Lung (tissue), 11 donors: ENCODE measurements at regions not wholly inside any gene's neighbourhood (a gene's known extent, or its start where the extent isn't known, plus 50 kb on each side); places are given as distances from the start of the nearest gene placed in this dataset.

Source experiments
- ATAC-seq: fragments of 200-7000 bp; cut with Tn5 transposase; one replicate; pipeline ENCODE4 v1.9.1; 2020; ENCODE audit warnings: moderate number of reproducible peaks; ENCODE audit not compliant: insufficient read depth, low FRiP score
- DNase-seq, 3 donors: peaks; one replicate each; pipeline ENCODE4 v3.0.0-alpha.2; 2013 to 2017
- H3K27ac ChIP-seq, 2 donors: one replicate each; pipeline ENCODE4 v1.5.1; 2013; ENCODE audit warnings: mild to moderate bottlenecking in 2 of 2, moderate library complexity in 2 of 2, control low read depth in 1 of 2, inconsistent platforms in 1 of 2, low read depth in 1 of 2, low read length in 1 of 2
- H3K27me3 ChIP-seq, 3 donors: one replicate each; pipeline ENCODE4 v1.5.1; 2013; ENCODE audit warnings: low read length in 2 of 3; ENCODE audit not compliant: control insufficient read depth in 3 of 3, insufficient read depth in 3 of 3
- H3K36me3 ChIP-seq, 4 donors: one replicate each; pipeline ENCODE4 v1.5.1; 2013; ENCODE audit warnings: low read length in 4 of 4, mild to moderate bottlenecking in 1 of 4, moderate library complexity in 1 of 4; ENCODE audit not compliant: control insufficient read depth in 4 of 4, insufficient read depth in 4 of 4
- H3K4me1 ChIP-seq, 5 donors: one replicate each; pipeline ENCODE4 v1.5.1; 2013; ENCODE audit warnings: low read length in 5 of 5, mild to moderate bottlenecking in 2 of 5, moderate library complexity in 1 of 5; ENCODE audit not compliant: control insufficient read depth in 5 of 5, insufficient read depth in 5 of 5
- H3K4me3 ChIP-seq: one replicate; pipeline ENCODE4 v1.5.1; 2013; ENCODE audit warnings: mild to moderate bottlenecking, control low read depth, moderate library complexity
- H3K9ac ChIP-seq, 2 donors: one replicate each; pipeline ENCODE4 v1.5.1; 2013; ENCODE audit warnings: low read length in 2 of 2, control low read depth in 1 of 2; ENCODE audit not compliant: insufficient read depth in 1 of 2
- H3K9me3 ChIP-seq, 4 donors: one replicate each; pipeline ENCODE4 v1.5.1; 2013; ENCODE audit warnings: low read length in 3 of 4, mild to moderate bottlenecking in 1 of 4, moderate library complexity in 1 of 4; ENCODE audit not compliant: control insufficient read depth in 4 of 4, insufficient read depth in 3 of 4
- CTCF ChIP-seq: IDR thresholded peaks from 2 replicates; pipeline ENCODE4 v1.5.1; 2012; ENCODE audit warnings: mild to moderate bottlenecking; ENCODE audit errors: control extremely low read depth, extremely low read depth
- WGBS, 2 donors: extraction: QIAGEN DNeasy Blood & Tissue Kit; methylation state at CpG; one replicate each; pipeline ENCODE4 v1.1.7; 2013; 5-methylcytosine and 5-hydroxymethylcytosine counted together
- donor health status: control.
- donor health status: control.
- donor health status: Bipolar disorder and iron deficiency.
- donor health status: healthy.
- donor health status: DM: yes; HTN: yes; CAD: no.

DNA sequence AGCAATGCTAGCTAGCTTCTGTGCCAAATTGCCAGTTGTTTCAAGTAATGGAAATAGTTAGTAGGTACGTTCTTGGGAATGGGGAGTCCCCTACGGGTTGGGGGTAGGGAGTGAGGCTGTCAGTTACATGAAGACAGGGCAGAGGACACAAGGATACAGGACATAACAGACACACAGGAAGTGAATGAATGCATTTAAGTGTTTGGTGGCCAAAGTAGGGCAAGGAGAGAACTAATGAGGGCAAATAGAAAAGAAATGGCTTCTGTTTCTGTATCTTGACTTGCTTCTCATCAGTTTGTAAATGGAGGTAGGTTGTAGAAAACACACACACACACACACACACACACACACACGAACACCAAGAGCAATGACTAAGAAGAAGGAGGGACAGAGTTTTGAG lies 142.2 kb downstream of the S1PR1 start:
- Histone ChIP-seq H3K4me1 (peaks cover 0 to 17% (median 0%) of the 10 kb centered on the region in 5 donors), H3K9ac (no peak overlapping the region), H3K9me3 (no peaks in the 10 kb centered on the region), H3K36me3 (no peaks in the 10 kb centered on the region), H3K27ac (no peak overlapping the region), H3K27me3 (no peaks in the 10 kb centered on the region), H3K4me3 (no peak overlapping the region)
- 87 to 91% methylated on average over 3 of the region's 3 CpGs for WGBS, 2 donors
- no peak for DNase-seq
- TF ChIP-seq CTCF = no peak
- no peak for ATAC-seq

DNA sequence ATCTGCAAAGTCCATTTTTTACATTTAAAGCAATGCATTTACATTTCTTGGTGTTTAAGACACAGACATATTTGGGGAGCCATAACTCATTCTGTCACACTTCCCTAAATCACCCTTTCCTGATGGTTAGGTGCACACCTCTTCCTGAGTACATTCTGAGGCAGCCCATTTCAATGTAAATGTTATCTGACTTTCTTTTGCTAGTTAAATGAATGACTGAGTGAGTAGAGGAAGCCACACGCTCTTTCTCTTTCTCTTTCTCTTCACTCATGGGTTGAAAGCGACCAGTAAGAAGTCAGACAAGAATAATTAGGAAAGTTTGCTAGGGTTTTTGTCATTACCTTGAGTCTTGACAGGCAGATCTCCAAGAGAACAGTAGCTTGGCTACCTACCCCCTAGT lies 143.1 kb downstream of the S1PR1 start:
- Histone ChIP-seq H3K36me3 (no peaks in the 10 kb centered on the region), H3K9ac (no peak overlapping the region), H3K27me3 (no peaks in the 10 kb centered on the region), H3K4me3 (no peak overlapping the region), H3K27ac (no peak overlapping the region), H3K4me1 (peaks cover 0 to 17% (median 0%) of the 10 kb centered on the region in 5 donors), H3K9me3 (no peaks in the 10 kb centered on the region)
- DNase-seq = no peak
- no peak for TF ChIP-seq CTCF
- no peak for ATAC-seq
- WGBS, 2 donors = 36 to 66% methylated on average over 2 of the region's 2 CpGs

- Histone ChIP-seq H3K27me3 (no peaks in the 10 kb centered on the region), H3K4me3 (no peak overlapping the region), H3K9ac (no peak overlapping the region), H3K27ac (no peak overlapping the region), H3K4me1 (peaks cover 0 to 5% (median 0%) of the 10 kb centered on the region in 5 donors), H3K36me3 (no peaks in the 10 kb centered on the region), H3K9me3 (no peaks in the 10 kb centered on the region)
- TF ChIP-seq CTCF = no peak
- no peak for DNase-seq
- no peak for ATAC-seq
- WGBS, 2 donors = 57 to 82% methylated on average over 3 of the region's 3 CpGs
Observed at GRCh38 chr1:101382135-101382534, 145.3 kb downstream of the S1PR1 start.

DNA sequence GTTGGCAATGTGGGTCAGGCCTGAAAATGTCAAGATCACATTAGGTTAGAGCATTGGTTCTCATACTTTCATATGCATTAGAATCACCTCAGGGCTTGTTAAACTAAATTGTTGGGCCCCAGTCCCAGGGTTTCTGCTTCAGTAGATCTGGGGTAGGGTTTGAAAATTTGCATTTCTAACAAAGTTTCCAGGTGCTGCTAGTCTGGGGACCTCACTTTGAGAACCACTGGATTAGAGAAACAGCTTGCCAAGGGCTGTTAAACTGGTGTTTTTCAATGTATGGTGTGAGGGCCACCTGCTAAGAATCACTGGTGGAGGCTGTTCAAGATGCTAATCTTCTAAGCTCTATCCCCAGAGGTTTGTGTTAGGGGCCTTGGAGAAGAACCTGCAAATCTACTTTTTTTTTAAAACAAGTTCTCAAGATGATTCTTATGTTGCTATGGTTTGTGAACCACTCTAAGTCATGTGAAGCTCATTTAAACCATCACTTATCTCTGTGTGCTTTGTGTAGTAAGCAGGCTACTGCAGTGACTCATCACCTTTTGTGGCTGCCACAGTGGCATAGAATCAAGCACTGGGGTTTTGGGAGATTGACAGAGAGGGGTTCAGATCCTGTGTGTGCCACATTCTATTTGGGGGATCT lies 152.2 kb downstream of the S1PR1 start:
- no peak overlapping the region for H3K4me3 ChIP-seq
- DNase-seq = no peak
- H3K9ac ChIP-seq = no peak overlapping the region
- no peak for TF ChIP-seq CTCF
- H3K9me3 ChIP-seq = no peaks in the 10 kb centered on the region
- H3K4me1 ChIP-seq = no peaks in the 10 kb centered on the region
- H3K36me3 ChIP-seq = no peaks in the 10 kb centered on the region
- H3K27me3 ChIP-seq = no peaks in the 10 kb centered on the region
- no peak for ATAC-seq
- H3K27ac ChIP-seq = no peak overlapping the region
